ENCODE measurements at regions not wholly inside any gene's neighbourhood (a gene's known extent, or its start where the extent isn't known, plus 50 kb on each side); places are given as distances from the start of the nearest gene placed in this dataset.

DNA sequence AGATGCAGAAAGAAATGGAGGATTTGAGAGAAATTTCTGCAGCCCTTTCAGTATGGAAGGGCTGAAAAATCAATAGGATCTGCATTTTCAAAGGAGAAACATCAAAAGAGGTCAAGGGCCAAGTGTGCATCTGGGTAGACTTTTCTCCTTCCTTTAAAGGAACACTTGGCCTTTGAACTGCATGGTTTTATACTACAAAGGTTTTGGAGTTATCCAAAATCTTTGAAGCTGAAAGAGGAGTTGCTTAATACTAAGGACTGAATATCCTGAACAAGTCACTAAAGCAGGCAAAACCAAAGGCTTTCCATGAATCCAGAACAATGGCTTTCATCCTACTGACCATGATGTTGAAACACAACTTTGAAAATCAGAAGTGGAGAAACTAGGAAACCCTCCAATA is 553.7 kb upstream of the LMCD1 start:
- Histone ChIP-seq H3K9me3 (no peaks in the 10 kb centered on the region), H3K27ac (no peak overlapping the region), H3K9ac (ENCODE audit: low read depth in 2 of 2, low read length in 2 of 2) (no peak overlapping the region), H3K27me3 (no peaks in the 10 kb centered on the region), H3K4me3 (no peak overlapping the region), H3K4me1 (no peaks in the 10 kb centered on the region), H3K36me3 (no peaks in the 10 kb centered on the region)
- TF ChIP-seq CTCF (IDR thresholded peaks at IDR 0.05) = no peak
- no peak for DNase-seq
- intact Hi-C loops (cut with DNase I) = no loop called here

- Histone ChIP-seq H3K9me3 (no peaks in the 10 kb centered on the region), H3K9ac (ENCODE audit: low read depth in 2 of 2, low read length in 2 of 2) (no peak overlapping the region), H3K36me3 (no peaks in the 10 kb centered on the region), H3K4me3 (no peak overlapping the region), H3K27me3 (no peaks in the 10 kb centered on the region), H3K4me1 (no peaks in the 10 kb centered on the region), H3K27ac (no peak overlapping the region)
- intact Hi-C loops (cut with DNase I) = no loop called here
- no peak for TF ChIP-seq CTCF (IDR thresholded peaks at IDR 0.05)
- DNase-seq = no peak
These were observed 550.7 kb upstream of the LMCD1 start for GRCh38 chr3:7950890-7951289.

DNA sequence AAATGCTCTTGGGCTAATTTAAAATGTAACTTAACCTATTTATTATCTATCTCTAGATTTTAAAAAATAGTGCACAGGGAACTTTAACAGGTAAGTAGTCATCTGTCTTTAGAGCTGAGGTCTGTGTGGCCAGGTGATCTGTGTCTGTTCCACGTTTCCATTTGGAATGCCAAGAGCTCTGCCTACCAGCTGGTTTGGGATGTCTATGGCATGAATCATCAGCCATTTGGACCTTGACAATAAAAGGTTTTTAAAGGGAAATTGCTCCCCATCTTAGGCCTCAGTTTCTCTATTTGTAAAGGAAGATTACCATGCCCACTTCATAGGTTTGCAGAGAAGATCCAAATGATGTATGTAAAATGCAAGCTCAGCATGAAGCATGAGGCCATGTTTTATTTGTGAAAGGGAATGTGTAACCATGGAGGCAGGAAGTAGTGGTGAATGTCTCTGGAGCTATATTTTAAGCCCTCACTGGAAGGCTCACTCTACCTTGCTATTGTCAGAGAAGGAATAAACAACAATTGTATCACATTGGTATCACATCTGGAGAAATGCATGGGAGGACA is 548.1 kb upstream of the LMCD1 start:
- no peaks in the 10 kb centered on the region for H3K9me3 ChIP-seq
- no peaks in the 10 kb centered on the region for H3K27me3 ChIP-seq
- no peak overlapping the region for H3K9ac ChIP-seq (ENCODE audit: low read depth in 2 of 2, low read length in 2 of 2)
- H3K4me1 ChIP-seq = no peaks in the 10 kb centered on the region
- no peak for TF ChIP-seq CTCF (IDR thresholded peaks at IDR 0.05)
- intact Hi-C loops (cut with DNase I) = no loop called here
- H3K36me3 ChIP-seq = no peaks in the 10 kb centered on the region
- H3K4me3 ChIP-seq = no peak overlapping the region
- no peak for DNase-seq
- no peak overlapping the region for H3K27ac ChIP-seq

- Histone ChIP-seq H3K9ac (ENCODE audit: low read depth in 2 of 2, low read length in 2 of 2) (no peak overlapping the region), H3K36me3 (no peaks in the 10 kb centered on the region), H3K27me3 (no peaks in the 10 kb centered on the region), H3K4me3 (no peak overlapping the region), H3K4me1 (no peaks in the 10 kb centered on the region), H3K27ac (no peak overlapping the region), H3K9me3 (no peaks in the 10 kb centered on the region)
- DNase-seq = no peak
- TF ChIP-seq CTCF (IDR thresholded peaks at IDR 0.05) = no peak
- intact Hi-C loops (cut with DNase I) = no loop called here
These were observed 544.6 kb upstream of the LMCD1 start for GRCh38 chr3:7957024-7957423.

GRCh38 chr3:7959094-7959493 is 542.5 kb upstream of the LMCD1 start:
- intact Hi-C loops (cut with DNase I) = no loop called here
- Histone ChIP-seq H3K9ac (ENCODE audit: low read depth in 2 of 2, low read length in 2 of 2) (no peak overlapping the region), H3K9me3 (no peaks in the 10 kb centered on the region), H3K27me3 (no peaks in the 10 kb centered on the region), H3K4me3 (no peak overlapping the region), H3K4me1 (no peaks in the 10 kb centered on the region), H3K27ac (no peak overlapping the region), H3K36me3 (no peaks in the 10 kb centered on the region)
- no peak for TF ChIP-seq CTCF (IDR thresholded peaks at IDR 0.05)
- DNase-seq = no peak
